ENCODE measurements at regions not wholly inside any gene's neighbourhood (a gene's known extent, or its start where the extent isn't known, plus 50 kb on each side); places are given as distances from the start of the nearest gene placed in this dataset.

- no peak overlapping the region for H3K4me3 Mint-ChIP-seq
- no peaks in the 10 kb centered on the region for H3K27me3 Mint-ChIP-seq
- Histone ChIP-seq H3K36me3 (ENCODE audit: insufficient read depth, low read length) (no peaks in the 10 kb centered on the region), H3K4me3 (ENCODE audit: low read length) (no peak overlapping the region), H3K27ac (ENCODE audit: low read depth in 1 of 2, low read length in 2 of 2) (no peak overlapping the region), H3K9me3 (ENCODE audit: control insufficient read depth in 1 of 2, insufficient read depth in 1 of 2, low read length in 2 of 2) (no peaks in the 10 kb centered on the region), H3K27me3 (ENCODE audit: control insufficient read depth in 1 of 2, insufficient read depth in 2 of 2, low read length in 2 of 2) (no peaks in the 10 kb centered on the region), H3K4me1 (ENCODE audit: insufficient read depth, low read length) (peaks cover 14% of the 10 kb centered on the region)
- ATAC-seq (ENCODE audit: poor library complexity) (no peak), DNase-seq (no peak)
- POLR2A ChIA-PET = no interaction called here
- H3K36me3 Mint-ChIP-seq (ENCODE audit: low read depth) = no peaks in the 10 kb centered on the region
- no peak for TF ChIP-seq CTCF (IDR thresholded peaks at IDR 0.05)
- CTCF ChIA-PET = no interaction called here
- H3K27ac Mint-ChIP-seq = no peak overlapping the region
- no peaks in the 10 kb centered on the region for H3K9me3 Mint-ChIP-seq
- H3K4me1 Mint-ChIP-seq (ENCODE audit: low read depth) = peaks cover 26% of the 10 kb centered on the region
- intact Hi-C loops (cut with DNase I, micrococcal nuclease) = no loop called here
Measured at GRCh38 chr9:110033869-110034268, 174.1 kb downstream of the C9orf152 start.

GRCh38 chr9:110036286-110036685, 171.7 kb downstream of the C9orf152 start:
- Histone ChIP-seq H3K4me1 (ENCODE audit: insufficient read depth, low read length) (no peaks in the 10 kb centered on the region), H3K27me3 (ENCODE audit: control insufficient read depth in 1 of 2, insufficient read depth in 2 of 2, low read length in 2 of 2) (no peaks in the 10 kb centered on the region), H3K4me3 (ENCODE audit: low read length) (no peak overlapping the region), H3K36me3 (ENCODE audit: insufficient read depth, low read length) (no peaks in the 10 kb centered on the region), H3K9me3 (ENCODE audit: control insufficient read depth in 1 of 2, insufficient read depth in 1 of 2, low read length in 2 of 2) (no peaks in the 10 kb centered on the region), H3K27ac (ENCODE audit: low read depth in 1 of 2, low read length in 2 of 2) (no peak overlapping the region)
- no peaks in the 10 kb centered on the region for H3K27me3 Mint-ChIP-seq
- peaks cover 5% of the 10 kb centered on the region for H3K4me1 Mint-ChIP-seq (ENCODE audit: low read depth)
- DNase-seq (no peak), ATAC-seq (ENCODE audit: poor library complexity) (no peak)
- H3K4me3 Mint-ChIP-seq = no peak overlapping the region
- no peak overlapping the region for H3K27ac Mint-ChIP-seq
- TF ChIP-seq CTCF (IDR thresholded peaks at IDR 0.05) = no peak
- H3K9me3 Mint-ChIP-seq = no peaks in the 10 kb centered on the region
- intact Hi-C loops (cut with DNase I, micrococcal nuclease) = no loop called here
- ChIA-PET CTCF (no interaction called here), POLR2A (no interaction called here)
- no peaks in the 10 kb centered on the region for H3K36me3 Mint-ChIP-seq (ENCODE audit: low read depth)

- H3K36me3 Mint-ChIP-seq (ENCODE audit: low read depth) = no peaks in the 10 kb centered on the region
- intact Hi-C loops (cut with DNase I, micrococcal nuclease) = loop anchor here in 1 of 2 experiments (2.0 kb wide), 1 partner anchor 20 kb away; no protein-coding TSS in a partner anchor
- Histone ChIP-seq H3K9me3 (ENCODE audit: control insufficient read depth in 1 of 2, insufficient read depth in 1 of 2, low read length in 2 of 2) (no peaks in the 10 kb centered on the region), H3K27ac (ENCODE audit: low read depth in 1 of 2, low read length in 2 of 2) (no peak overlapping the region), H3K4me3 (ENCODE audit: low read length) (no peak overlapping the region), H3K36me3 (ENCODE audit: insufficient read depth, low read length) (no peaks in the 10 kb centered on the region), H3K4me1 (ENCODE audit: insufficient read depth, low read length) (no peaks in the 10 kb centered on the region), H3K27me3 (ENCODE audit: control insufficient read depth in 1 of 2, insufficient read depth in 2 of 2, low read length in 2 of 2) (no peaks in the 10 kb centered on the region)
- DNase-seq = no peak
- no peaks in the 10 kb centered on the region for H3K4me1 Mint-ChIP-seq (ENCODE audit: low read depth)
- POLR2A ChIA-PET = interaction anchor here (1.1 kb wide), 1 partner anchor 90 kb away, joined by 3 read pairs; no protein-coding TSS in a partner anchor
- TF ChIP-seq CTCF (IDR thresholded peaks at IDR 0.05) = no peak
- H3K27me3 Mint-ChIP-seq = no peaks in the 10 kb centered on the region
- no peak for ATAC-seq (ENCODE audit: poor library complexity)
- H3K9me3 Mint-ChIP-seq = peaks cover 2% of the 10 kb centered on the region
- CTCF ChIA-PET = no interaction called here
- H3K4me3 Mint-ChIP-seq = no peak overlapping the region
- no peak overlapping the region for H3K27ac Mint-ChIP-seq
Measured at GRCh38 chr9:110040788-110041187, 167.2 kb downstream of the C9orf152 start.
